HG02678 (cell line): ENCODE measurements at regions not wholly inside any gene's neighbourhood (a gene's known extent, or its start where the extent isn't known, plus 50 kb on each side); places are given as distances from the start of the nearest gene placed in this dataset.

ENCODE experiments used
- ATAC-seq: cut with Tn5 transposase; IDR thresholded peaks from one replicate; pipeline ENCODE4 v1.9.1; 2021; ENCODE audit warnings: mild to moderate bottlenecking, moderate library complexity; ENCODE audit not compliant: unreplicated experiment

DNA sequence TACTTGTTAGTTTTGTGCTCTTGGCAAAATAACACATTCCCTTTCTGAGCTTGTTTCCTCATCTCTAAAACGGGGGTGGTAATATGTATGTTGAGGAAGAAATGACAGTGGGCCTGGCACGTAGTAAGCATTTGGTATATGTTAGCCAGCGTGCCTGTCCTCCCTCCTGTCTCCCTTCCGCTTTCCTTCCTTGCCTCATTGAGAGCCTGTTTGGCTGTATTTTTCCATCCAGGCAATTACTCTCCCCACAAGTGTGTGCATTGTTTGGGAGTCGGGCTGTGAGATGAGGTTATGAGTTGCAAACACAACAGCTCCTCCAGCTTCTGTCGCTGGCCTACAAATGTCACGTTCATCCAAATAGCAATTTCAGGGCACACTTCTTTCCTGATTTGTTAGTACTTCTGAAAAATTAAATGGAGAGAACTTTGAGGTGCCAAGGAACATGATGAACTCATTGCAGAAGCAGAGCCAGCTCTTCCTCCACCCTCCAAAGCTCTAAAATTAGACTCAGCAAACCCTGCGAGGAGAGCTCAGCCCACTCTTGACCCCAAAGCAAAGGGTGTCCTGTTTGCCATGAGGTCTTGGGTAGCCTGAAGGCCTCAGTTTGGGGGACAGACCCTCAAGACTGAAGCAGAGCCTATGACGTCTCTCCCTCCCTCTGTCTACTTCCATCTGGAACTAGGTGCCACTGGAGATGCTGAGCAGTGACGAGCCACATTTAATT is 50.7 kb upstream of the TOX2 start:
- ATAC-seq: no peak

DNA sequence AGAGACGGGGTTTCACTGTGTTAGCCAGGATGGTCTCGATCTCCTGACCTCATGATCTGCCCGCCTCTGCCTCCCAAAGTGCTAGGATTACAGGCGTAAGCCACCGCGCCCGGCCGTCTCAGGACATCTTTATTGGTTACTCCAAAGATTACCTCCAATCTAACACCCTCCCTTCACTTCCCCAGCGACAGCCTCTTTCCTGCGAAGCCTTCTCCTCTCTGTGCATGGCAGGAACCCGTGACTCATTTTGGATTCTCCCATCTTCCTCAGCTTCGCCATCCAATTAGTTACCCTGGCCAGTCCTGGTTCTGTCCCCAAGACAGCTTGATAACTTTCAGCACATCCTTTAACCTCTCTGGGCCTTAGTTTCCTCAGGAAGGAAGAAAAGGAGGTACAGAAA is 51.3 kb upstream of the TOX2 start:
- no peak for ATAC-seq

DNA sequence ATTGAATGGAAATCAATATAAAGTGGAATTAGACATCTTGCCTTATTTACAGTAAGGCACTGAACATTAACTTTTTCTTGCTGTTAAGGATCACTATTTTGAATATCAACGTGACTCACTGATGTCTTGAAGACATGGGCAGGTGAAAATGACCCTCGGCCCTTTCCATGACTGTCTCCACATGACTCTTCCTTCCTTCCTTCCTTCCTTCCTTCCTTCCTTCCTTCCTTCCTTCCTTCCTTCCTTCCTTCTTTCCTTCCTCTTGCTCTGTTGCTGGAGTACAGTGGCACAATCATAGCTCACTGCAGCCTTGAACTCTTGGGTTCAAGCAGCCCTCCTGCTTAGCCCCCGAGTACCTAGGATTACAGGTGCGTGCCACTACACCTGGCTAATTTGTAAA is 52.2 kb upstream of the TOX2 start:
- no peak for ATAC-seq

DNA sequence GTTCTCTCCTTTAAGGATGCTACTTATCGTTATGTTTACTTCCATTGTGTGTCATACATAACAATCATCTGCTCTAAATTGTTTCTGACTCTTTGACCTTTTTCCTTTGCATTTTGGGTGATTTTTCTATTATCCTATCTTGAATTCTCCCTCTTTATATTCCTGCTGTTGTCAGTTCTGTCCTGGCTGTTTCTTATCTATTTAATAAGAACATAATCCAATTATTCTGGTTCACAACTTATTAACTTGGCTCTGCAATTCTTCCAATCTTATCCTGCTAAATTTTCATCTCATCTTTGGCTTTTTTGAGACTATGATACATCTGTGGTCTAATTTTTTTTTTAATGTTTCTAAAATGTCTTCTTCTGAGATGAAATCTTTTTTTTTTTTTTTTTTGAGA is 54.7 kb upstream of the TOX2 start:
- no peak for ATAC-seq

DNA sequence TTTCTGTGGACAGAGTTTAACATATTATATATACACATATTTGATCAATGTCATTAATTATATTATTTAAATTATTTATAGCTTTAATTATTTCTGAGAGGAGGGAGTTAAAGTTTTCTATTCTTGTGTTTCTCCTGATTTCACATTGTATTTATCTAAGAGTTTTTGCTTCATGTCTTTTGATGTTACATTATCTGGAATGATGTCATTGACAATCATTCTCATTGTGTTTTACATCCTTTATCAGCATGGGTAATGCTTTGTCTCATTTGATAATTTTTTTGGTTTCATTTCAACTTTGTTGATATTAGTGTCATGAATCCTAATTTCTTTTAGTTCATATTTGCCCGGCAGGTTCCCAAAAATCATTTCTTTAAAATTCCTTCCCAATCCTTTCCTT is 56.7 kb upstream of the TOX2 start:
- no peak for ATAC-seq

DNA sequence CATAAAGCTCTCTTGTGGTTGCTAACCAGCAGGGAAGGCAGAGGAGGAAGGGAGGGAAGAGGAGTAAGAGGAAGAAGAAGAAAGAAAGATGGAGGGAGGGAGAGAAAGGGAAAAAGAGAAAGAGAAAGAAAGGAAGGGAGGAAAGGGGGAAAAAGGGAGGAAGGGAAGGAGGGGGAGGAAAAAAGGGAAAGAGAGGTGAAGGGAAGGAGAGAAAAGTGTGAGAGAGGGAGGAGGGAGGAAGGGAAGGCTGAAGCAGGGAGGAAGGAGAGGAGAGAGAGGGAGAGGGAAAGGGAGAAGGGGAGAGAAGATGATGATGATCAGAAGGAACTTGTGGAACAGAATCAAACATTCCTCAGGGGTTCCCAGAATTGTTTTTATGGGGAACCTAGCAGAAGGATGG is 57.5 kb upstream of the TOX2 start:
- ATAC-seq: no peak

DNA sequence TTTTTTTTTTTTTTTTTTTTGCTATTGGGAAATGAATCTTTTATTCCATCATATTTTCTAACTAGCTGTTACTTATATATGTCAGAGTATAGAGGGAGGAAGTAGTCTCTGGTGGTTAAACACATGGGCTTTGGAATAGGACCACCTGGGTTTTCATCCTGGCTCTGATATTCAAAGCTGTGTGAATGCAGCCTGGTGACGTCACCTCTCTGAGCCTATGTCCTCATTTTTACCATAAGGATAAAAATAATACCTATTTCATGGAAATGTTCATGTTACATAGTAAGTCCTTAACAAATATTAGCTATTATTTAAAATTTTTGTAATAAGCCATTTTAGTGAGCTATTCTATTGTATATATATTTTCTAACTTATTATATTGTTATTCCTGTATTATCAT is 58.8 kb upstream of the TOX2 start:
- ATAC-seq: no peak

DNA sequence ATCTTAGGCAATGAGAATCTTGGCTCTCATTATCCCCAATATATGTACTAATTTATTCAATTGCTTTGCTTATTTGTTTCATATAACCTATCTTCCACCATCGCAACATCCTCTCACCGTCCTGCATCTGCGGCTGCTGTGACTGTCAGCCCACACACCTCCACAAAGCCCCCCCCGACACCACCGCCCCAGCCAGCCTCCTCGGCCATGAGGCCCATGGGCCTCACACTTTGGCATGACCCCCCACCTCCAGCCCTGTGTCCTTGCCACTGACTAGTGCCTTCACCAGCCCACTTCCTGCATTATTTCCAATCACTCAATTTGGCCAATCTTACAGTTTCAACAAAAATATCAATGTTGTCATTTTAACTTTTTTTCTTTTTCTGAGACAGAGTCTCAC is 60.7 kb upstream of the TOX2 start:
- ATAC-seq: no peak

DNA sequence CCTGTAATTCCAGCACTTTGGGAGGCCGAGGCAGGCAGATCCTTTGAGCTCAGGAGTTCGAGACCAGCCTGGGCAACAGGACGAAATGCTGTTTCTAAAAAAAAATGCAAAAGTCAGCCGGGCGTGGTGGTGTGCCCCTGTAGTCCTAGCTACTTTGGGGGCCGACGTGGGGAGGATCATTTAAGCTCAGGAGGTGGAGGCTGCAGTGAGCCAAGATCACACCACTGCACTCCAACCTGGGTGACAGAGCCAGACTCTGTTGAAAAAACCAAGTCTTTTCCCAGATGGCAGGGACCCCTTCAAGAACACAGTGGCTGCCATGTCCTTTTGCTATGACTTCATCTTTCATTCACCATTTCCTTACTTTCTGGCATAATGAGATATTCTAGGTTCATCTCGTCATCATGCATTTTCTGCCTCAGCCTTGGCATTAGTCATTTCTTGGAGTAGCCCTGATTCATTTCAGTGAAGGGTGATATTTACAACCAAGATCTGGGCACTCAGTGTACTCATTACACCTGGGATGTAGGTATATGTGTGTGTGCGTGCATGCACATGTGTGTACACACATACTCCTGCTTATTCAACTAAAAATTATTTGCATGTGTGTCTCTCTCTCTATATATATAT is 61.4 kb upstream of the TOX2 start:
- no peak for ATAC-seq

DNA sequence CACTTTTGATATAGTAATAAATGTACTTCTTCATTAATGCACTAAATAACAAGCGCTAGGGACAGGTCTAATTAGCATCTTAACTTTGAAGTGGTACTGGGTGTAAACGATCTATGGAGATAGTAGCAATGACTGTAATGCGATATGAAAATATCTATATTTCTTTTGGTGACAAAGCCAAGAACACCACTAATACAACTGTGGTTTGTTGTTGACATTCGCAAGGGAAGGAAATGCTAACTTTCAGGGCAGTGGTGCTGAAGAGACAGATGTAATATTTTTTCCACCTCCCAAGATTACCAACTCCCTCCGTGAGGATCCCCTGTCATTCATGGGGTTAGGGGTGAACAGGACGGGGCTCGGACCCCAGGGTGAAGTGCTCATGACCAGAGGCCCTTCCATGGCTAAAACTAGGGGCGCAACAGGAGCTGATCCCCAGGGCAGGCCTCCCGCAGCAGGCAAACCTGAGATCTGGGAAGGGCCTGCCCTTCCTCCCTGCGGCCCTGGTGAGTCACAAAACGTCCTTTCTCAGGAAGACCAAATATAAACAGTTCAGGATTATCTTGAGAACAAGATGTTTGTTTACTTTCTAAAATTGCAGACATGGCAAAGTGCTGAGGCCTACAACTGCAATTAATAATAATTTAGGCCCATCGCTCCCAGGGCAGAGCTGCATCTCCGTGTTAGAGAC is 65.0 kb upstream of the TOX2 start:
- no peak for ATAC-seq

DNA sequence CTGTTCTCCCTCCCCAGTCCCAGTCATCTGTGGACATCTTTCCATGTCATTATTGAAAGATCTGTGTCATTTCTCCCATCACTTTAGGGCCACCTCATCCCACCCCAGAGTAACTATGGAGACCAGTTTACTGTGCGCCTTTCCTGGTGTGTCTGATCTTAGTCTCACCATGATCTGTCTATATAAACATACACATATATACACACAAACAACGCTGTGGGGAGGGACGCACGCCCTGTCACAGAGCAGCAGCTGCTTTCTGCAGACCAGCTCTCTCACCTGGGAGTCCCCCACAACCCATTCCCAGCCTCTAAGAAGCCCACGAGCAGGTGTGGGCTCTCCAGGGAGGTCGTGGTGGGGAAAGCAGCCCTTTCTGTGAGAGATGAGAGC is 68.1 kb upstream of the TOX2 start:
- no peak for ATAC-seq

DNA sequence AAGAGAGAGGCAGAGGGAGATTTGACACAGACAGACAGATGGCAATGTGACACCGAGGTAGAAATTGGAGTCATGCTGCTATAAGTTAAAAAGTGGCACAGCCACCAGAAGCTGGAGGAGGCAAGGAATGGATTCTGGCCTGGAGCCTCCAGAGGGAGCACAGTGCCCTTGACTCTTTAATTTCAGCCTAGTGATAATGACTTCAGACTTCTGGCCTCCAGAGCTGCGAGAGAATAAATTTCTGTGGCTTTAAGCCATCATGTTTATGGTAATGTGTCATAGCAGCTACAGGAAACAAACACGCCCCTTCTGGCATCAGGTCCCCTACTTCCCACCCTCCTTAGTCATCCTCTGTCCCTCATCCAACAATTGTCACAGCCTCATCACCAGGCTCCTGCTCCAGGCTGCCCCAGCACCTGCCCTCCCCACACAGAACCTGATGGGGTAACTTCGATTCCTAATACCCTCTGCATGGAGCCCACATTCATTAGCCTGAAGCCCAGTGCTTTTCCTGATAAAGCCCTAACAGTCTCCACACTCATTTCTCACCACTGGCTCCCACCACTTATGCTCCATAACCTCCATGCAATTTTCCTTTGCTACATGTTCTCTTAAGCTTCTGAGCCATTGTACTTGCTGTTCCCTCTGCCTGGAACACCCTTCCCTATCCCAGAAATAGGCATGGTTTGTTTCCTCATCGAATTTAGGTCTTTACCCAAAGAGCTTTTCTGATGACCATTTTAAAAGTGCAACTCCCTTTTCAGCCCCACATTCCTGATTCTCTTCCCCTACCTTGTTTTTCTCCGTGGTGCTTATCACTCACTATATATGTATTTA is 69.7 kb upstream of the TOX2 start:
- ATAC-seq: no peak

DNA sequence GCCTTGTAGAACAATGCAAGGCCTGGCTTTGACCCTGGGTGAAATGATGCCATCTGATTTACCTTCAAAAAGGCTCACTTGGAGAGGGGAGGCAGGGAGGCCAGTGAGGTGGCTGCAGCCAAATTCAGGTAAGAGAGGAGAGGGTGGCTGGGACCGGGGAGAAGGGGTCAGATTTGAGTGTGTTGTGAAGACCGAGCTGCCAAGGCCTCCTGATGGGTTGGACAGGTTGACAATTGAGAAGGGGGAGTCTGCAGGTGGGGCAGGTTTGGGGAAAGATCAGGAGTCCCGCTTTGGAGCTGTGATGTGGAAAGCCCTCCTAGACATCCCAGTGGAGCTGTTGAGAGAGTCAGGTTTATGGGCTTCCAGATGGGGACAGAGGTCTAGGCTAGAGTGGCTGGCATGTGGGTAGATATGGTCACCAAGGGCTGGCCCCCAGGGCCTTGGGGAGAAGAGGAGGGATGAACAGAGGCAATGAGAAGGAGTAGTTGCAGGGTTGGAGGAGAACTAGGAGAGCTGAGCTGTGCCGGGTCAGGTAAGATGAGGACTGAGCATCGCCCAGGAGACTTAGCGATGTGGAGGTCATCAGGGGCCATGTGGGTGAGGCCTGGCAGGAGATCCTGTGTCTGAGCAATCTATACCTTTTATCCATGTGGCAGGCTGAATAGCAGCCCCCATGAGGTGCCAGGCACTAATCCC is 70.5 kb upstream of the TOX2 start:
- ATAC-seq: no peak

DNA sequence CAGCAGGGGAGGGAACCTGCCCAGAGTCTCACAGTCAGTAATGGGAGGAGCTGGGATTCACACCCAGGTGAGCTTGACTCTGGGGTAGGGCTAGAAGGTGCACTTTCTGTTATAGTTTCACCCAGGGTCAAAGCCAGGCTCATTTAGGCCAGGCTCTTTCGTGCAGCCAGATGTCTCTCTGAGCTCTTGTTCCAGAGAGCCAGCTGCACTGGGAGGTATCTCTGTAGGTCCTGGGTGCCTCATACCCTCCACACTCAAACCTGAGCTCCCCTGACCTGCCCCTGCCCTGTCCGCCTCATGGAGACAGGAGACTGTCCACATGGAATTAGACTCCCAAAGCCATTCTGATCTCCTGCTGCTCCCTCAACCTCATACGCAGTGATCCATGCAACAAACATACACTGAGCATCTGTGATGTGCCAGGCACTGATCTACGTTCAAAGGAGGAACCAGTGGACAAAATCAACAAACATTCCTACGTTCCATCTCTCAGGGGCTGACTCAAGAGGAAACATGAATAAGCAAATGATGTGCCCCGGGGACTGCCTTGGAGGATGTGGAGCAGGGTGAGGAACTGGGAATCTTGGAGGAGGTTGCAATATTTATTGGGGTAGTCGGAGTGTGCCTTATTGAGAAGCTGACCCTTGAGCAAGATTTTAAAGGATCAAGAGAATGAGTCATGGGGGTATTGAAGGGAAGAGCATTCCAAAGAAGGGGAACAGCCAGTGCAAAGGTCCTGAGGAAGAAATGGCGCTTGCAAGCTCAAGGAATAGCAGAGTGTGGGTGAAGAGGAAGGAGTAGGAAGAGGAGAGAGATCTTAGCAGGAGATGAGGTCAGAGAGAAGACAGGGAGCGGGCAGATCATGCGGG is 71.3 kb upstream of the TOX2 start:
- ATAC-seq: no peak

DNA sequence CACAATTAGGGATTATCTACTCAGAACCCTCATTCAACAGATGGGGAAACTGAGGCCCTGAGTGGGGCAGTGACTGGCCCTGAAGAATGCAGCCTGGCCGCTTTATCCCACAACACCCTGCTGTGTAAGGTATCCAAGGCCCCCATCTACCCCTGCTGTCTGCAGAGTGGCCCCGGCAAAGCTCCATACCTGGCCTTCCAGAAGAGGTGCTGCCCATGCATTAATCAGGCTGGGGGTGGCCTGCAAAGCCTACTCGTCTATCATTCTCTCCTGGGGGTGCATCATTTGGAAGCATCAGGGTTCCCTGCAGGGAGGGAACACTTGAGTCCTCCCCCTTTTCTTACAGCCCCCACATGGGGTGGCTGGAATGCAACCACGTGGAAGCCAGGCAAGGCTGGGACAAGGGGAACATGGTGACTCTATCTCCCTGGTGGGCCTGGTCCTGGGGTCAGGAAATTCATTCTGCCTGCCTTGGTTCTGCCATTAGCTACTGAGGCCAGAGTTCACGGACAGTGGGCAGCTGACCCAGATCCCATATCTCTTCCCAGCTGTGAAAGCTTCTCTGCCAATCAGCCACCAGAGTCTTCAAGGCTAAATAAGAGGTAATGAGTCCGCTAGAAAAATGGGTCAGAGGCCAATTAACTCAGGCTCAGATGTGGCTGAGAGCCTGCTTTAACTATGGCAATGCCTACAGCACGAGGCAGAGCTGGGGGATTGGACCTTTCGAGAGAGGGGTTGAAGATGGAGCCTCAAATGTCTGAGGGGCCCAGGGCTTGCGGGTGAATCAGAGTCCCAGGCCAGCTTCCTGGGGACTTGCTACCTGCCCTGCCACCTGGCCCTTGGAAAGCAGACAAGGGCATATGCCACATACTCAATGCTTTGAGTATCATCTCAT is 72.3 kb upstream of the TOX2 start:
- no peak for ATAC-seq

DNA sequence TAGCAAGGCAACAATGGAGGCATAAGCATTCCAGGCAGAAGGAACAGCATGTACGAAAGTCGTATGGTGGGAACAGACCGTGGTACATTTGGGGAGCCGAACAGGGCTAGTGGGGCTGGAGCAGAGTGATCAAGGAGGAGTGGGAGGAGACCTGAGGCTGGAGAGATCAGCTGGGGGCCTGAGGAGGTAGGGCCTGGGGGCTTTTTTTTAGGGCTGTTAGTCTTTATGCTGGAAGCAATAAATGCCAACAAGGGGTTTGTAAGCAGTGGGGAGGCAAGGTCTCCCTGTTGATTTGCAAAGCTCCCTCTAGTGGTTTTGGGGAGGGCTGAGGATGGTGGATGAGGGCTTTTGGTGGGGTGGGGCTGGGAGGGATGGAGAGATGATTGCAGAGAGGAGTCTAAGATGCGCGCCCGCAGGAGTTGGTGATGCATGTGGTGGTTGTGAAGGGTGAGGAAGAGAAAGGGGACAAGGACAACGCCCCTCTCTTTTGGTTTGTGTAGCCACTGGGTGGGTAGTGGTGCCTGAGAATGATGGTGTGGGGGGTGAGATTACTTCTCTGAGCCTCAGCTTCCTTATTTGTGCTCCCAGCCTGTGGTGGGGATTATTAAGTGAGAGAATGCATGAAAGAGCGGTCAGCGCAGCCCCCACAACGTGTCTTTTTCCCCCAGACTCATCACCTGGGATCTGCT is 74.1 kb upstream of the TOX2 start:
- ATAC-seq: no peak

DNA sequence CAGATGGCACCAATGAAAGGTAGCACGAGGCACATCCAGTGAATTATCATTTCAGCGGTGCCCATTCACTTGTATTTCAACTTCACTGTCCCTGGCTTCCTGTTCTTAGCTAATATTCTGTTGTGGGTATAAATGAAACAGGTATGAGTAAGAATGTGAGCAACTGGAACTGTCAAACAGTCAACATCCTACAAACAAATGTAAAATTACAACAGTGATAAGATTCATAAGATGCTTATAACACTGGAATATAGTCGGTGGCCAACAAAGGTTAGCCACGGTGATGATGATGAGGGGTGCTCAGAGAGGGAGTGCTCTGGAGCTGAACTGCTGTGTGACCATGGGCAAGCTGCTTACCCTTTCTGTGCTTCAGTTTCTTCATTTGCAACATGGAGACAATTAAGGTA is 74.9 kb upstream of the TOX2 start:
- no peak for ATAC-seq

DNA sequence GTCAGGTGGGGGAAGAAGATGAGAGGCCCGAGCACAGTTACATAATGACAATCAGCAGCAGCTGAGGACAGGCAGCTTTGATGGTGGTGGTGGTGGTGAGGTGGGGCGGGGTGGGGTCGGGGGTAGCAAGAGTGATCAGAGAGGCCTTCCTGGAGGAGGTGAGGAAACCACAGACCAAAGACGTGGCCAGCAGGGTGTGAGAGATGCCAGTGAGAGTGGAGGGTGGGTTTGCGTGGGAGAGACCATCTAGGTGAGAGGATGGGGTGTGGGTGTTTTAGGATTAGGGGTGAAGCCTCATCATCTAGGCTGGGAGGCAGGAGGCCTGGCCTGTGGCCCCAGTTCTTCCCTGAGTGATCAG is 76.0 kb upstream of the TOX2 start:
- ATAC-seq: no peak
